ENCODE measurements at regions not wholly inside any gene's neighbourhood (a gene's known extent, or its start where the extent isn't known, plus 50 kb on each side); places are given as distances from the start of the nearest gene placed in this dataset.

DNA sequence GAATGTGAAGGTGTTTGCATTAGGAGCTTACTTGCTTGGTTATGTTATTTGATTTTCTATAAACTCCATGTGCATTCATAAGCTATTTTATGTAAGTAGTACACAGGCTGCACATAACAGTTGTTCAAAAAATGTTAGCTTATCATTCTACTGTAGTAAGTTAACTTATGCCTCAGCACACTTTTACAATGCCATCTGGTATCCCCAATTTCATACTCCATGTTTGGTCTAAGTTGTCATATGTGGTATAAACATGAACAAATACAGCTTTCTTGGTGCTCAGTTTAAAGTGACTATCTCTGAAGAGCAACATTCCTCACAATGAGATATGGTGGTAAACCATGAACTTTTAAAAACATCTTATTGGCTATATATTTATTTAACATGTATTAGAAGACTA is 104.3 kb upstream of the LEF1 start:
- no peak for DNase-seq (ENCODE audit: low spot score)

DNA sequence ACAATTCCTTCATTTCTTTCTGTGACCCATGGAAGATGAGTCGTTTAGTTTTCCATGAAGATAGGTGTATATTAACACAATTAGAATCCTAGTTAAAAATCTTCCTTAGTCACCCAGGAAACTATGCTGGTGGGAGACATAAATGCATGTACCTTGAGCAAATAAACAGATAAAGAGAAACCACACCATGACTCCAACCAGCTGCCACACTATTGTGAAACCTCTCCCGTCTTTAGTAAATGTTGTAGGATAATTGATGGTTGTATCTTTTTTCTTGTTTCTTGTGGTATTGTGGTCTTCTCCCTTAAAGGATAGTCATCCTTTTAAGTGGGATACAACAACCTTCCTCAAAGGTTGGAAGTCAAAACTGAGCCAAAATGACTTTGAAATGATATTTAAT is 103.8 kb upstream of the LEF1 start:
- DNase-seq (ENCODE audit: low spot score): peak; percentile 67

GRCh38 chr4:108272046-108272445 is 103.3 kb upstream of the LEF1 start:
- no peak for DNase-seq (ENCODE audit: low spot score)

DNA sequence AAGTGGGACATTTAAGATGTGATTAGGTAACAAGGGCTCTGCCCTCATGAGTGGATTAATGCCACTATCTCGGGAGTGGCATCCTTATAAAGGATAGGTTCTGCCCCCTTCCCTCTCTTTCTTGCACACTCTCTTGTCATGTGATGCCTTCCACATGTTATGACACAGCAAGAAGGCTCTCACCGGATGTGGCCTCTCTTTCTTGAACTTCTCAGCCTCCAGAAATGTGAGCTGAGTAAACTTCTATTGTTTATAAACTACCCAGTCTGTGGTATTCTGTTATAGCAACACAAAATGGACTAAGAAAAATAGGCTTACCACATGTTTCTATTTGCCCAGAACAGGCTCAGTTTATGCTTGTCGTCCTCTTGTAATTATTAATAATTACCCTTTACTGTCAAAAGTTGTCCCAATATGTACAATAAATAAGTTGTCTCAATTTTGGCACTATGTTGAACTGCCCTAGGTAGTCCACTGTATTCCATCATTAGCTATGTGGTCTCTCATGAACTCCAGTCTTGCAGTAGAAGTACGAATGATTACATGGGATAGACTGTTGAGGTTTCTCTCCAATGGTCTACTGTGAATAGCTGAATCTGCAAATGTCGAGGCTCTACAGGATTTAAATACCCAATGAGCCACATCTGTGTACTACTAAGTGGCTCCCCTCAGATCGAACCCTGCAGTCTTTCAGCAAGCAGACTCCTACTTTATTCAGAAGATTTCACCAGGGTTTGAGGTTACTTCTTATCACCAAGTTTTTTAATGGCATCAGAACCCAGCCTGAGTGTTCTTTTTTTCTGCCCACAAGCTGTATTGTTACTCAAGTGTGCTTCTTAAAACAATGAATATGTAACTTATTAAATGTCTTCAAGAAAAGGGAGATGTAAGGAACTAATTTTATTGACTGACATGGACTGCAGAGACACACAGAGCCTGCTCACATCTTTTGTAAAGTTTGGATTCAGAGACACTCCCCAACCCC is 102.0 kb upstream of the LEF1 start:
- peak; percentile 64 for DNase-seq (ENCODE audit: low spot score)

- no peak for DNase-seq (ENCODE audit: low spot score)
Observed at GRCh38 chr4:108264693-108265092, 96.0 kb upstream of the LEF1 start.

- no peak for DNase-seq (ENCODE audit: low spot score)
Observed at GRCh38 chr4:108263057-108263456, 94.3 kb upstream of the LEF1 start.

GRCh38 chr4:108261026-108261425 is 92.3 kb upstream of the LEF1 start:
- no peak for DNase-seq (ENCODE audit: low spot score)

DNA sequence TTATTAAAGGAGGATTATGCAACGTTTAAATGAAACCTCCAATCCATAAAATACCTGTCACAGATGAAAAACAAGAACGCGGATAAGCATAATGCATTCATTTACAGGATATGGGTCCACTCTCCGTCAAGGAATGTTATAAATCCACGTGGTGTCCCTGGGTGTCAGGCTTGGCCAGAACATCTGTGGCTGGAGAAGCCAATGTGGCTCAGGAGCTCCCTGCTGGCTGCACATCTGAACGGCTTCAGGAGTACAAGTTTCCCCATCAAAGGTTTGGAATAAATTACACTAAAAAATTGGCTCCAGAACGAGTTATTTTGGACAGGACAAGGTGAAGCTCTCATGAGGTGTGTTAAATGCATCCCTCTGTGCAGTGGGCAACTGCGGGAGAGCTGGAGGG is 87.8 kb upstream of the LEF1 start:
- no peak for DNase-seq (ENCODE audit: low spot score)

DNA sequence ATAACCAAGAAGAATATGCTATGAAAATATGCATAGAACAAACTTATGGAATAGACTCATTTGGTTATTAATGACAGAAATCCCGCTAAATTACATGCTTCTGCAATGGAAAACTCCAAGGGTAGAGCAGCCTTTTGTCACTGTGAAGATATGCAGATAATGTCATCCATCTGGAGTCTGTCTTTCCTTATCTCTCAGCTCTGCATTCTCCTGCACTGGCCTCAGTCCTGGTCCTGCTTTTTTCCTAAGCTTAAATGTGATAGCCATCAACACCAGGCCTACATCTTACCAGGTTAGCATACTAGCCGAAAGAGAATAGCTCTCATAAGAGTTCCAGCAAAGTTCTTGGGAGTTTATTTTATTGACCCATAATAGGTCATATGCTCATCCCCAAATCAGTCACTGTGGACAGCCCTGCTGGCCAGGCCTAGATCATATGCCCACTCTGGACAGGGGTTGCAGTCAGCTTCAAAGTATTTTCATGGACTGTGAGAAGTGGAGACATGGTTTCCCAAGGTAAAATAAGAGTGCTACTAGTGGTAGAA is 86.5 kb upstream of the LEF1 start:
- DNase-seq (ENCODE audit: low spot score): no peak

GRCh38 chr4:108249397-108249796 is 80.7 kb upstream of the LEF1 start:
- no peak for DNase-seq (ENCODE audit: low spot score)

DNA sequence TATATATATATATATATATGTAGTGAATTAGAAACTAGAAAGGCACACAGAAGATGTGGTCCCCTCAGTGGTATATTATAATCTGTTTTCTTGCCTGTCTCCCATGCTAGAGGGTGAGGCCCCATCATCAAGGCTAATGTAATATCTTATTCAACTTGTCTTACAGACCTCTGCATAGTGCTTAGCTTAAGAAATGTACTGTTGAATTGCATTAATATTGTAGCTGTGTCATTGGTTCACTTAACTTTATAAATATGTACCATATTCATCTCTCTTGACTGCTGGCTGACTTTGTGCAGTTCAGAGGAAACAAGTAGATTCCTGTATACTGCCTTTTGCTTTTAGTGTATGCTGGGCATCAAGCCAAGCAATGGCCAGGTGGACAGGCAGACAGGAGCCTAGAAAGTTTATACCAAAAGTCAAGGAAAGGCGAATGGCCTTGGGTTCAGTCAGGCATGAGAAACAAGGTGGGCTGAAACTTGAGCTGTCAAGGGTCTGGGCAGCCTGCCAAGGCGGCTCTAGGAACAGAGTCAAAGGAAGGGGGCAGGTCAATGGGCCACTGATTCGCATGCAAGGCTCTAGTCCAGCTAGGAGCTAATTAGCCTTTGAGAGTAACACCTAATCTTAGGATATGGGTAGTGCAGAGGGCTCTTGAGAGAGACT is 78.8 kb upstream of the LEF1 start:
- DNase-seq (ENCODE audit: low spot score): no peak

GRCh38 chr4:108244606-108245005 is 75.9 kb upstream of the LEF1 start:
- DNase-seq (ENCODE audit: low spot score): no peak

GRCh38 chr4:108240366-108240765 is 71.6 kb upstream of the LEF1 start:
- DNase-seq (ENCODE audit: low spot score): no peak

GRCh38 chr4:108237693-108238092 is 69.0 kb upstream of the LEF1 start:
- DNase-seq (ENCODE audit: low spot score): no peak

DNA sequence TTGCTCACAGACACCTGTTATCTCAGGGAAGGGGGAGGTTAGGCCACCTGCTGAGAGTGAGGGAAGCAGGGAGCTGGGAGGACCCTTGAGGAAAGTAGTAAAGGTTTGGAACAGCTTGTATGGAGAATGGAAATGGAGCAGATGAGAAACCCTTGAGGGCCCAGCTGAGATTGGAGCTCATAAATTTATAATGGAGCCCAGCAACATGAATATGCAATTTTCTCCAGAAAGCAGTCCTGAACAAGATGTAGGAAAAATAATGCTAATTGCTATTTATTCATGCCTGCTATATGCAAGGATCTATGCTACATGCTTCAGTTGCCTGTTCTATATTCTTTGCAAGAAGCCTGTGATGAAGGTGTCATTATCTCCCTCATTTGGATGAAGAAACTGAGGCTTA is 67.5 kb upstream of the LEF1 start:
- no peak for DNase-seq (ENCODE audit: low spot score)

GRCh38 chr4:108227923-108228322 is 59.2 kb upstream of the LEF1 start:
- DNase-seq (ENCODE audit: low spot score): no peak

- peak; percentile 62 for DNase-seq (ENCODE audit: low spot score)
Observed at GRCh38 chr4:108224611-108225053, 55.9 kb upstream of the LEF1 start.

DNA sequence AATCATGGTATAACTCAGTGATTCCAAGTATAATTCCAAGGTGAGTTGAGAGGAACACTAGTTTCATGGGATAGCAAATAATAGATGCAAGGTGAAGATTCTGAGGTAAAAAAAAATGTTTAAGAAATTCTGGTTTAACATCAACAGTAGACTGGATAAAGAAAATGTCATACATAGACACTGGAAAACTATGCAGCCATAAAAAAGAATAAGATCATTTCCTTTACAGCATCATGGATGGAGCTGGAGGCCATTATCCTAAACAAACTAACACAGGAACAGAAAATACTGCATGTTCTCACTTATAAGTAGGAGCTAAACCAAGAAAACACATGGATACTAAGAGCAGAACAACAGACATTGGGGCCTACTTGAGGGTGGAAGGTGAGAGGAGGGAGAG is 54.6 kb upstream of the LEF1 start:
- DNase-seq (ENCODE audit: low spot score): no peak

DNA sequence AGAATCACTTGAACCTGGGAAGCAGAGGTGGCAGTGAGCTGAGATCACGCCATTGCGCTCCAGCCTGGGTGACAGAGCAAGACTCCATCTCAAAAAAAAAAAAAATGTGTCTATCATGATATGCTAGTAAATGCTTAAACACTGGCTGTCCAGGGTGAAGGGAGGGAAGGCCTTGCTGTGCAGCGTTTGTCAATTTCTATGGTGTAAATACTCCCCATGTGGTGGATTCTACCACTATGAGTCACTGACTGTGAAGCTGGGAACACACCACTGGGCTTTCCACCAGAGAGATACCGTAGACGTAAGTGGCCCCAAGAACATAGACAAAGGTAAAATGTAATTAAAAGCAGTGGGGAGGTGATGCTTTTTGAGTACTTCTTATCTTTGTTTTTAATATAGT is 51.3 kb upstream of the LEF1 start:
- no peak for DNase-seq (ENCODE audit: low spot score)

Measured in A172 (cell line).